ENCODE measurements at regions not wholly inside any gene's neighbourhood (a gene's known extent, or its start where the extent isn't known, plus 50 kb on each side); places are given as distances from the start of the nearest gene placed in this dataset.
"Not testable (repeated sequence)": the region's sequence is repeated elsewhere in the genome, so short reads cannot be mapped to it uniquely, and the experiment has no call there.

- no peak for DNase-seq
Measured at GRCh38 chr10:131811630-131812403, 89.0 kb upstream of the PPP2R2D start.

GRCh38 chr10:131812736-131813604, 87.8 kb upstream of the PPP2R2D start:
- DNase-seq, result no peak

- no peak for DNase-seq
Measured at GRCh38 chr10:131814567-131815265, 86.1 kb upstream of the PPP2R2D start.

- no peak for DNase-seq
Measured at GRCh38 chr10:131815266-131816156, 85.3 kb upstream of the PPP2R2D start.

GRCh38 chr10:131816157-131816775, 84.5 kb upstream of the PPP2R2D start:
- no peak for DNase-seq

- no peak for DNase-seq
Measured at GRCh38 chr10:131816941-131817700, 83.7 kb upstream of the PPP2R2D start.

GRCh38 chr10:131817866-131818509, 82.8 kb upstream of the PPP2R2D start:
- DNase-seq, result no peak

GRCh38 chr10:131818510-131819234, 82.1 kb upstream of the PPP2R2D start:
- no peak for DNase-seq

- DNase-seq, result no peak
Measured at GRCh38 chr10:131819241-131820072, 81.4 kb upstream of the PPP2R2D start.

- DNase-seq, result no peak
Measured at GRCh38 chr10:131820626-131821025, 80.2 kb upstream of the PPP2R2D start.

GRCh38 chr10:131821378-131822012, 79.3 kb upstream of the PPP2R2D start:
- no peak for DNase-seq

- DNase-seq, result no peak
Measured at GRCh38 chr10:131822013-131822691, 78.7 kb upstream of the PPP2R2D start.

- DNase-seq, result no peak
Measured at GRCh38 chr10:131822692-131823245, 78.0 kb upstream of the PPP2R2D start.

- not testable (repeated sequence) for DNase-seq
Measured at GRCh38 chr10:131823601-131824099, 77.2 kb upstream of the PPP2R2D start.

- DNase-seq, result no peak
Measured at GRCh38 chr10:131824371-131825149, 76.2 kb upstream of the PPP2R2D start.

GRCh38 chr10:131825150-131825848, 75.5 kb upstream of the PPP2R2D start:
- no peak for DNase-seq

Data from CD4-positive, alpha-beta T cell treated with Interferon gamma for 1 hour (primary cell).